ENCODE measurements at regions not wholly inside any gene's neighbourhood (a gene's known extent, or its start where the extent isn't known, plus 50 kb on each side); places are given as distances from the start of the nearest gene placed in this dataset.

GRCh38 chr2:151165105-151165684, 96.5 kb downstream of the RBM43 start:
- TF ChIP-seq CTCF (IDR thresholded peaks at IDR 0.05) (no peak), POLR2A (IDR thresholded peaks at IDR 0.05) (no peak)

Data from testis (tissue), 2 donors.